Neural cell (in vitro differentiated cells): ENCODE measurements at regions not wholly inside any gene's neighbourhood (a gene's known extent, or its start where the extent isn't known, plus 50 kb on each side); places are given as distances from the start of the nearest gene placed in this dataset.

Source experiments
- H2AFZ ChIP-seq: fragments of 200-600, 300-800 bp; sonication (generic), shearing (Covaris generic); 2 replicates; pipeline ENCODE4 v1.6.0; 2014; ENCODE audit warnings: low read depth, mild to moderate bottlenecking, antibody characterized with exemption, low read length, moderate library complexity
- H3F3A ChIP-seq: fragments of 200-600 bp; shearing (Covaris generic); 2 replicates; pipeline ENCODE4 v1.6.1; 2016; ENCODE audit warnings: mild to moderate bottlenecking, moderate library complexity, mixed read lengths, antibody characterized with exemption, low read length; ENCODE audit not compliant: insufficient read depth, poor library complexity, severe bottlenecking
- H3K27ac ChIP-seq: fragments of 200-600, 300-800 bp; sonication (generic), shearing (Covaris generic); 2 replicates; pipeline ENCODE4 v1.5.1; 2014; ENCODE audit warnings: mild to moderate bottlenecking, low read length, moderate library complexity
- H3K27me3 ChIP-seq: fragments of 300-800, 200-600 bp; sonication (generic), shearing (Covaris generic); 2 replicates; pipeline ENCODE4 v1.6.0; 2014; ENCODE audit warnings: mild to moderate bottlenecking, low read depth, low read length, moderate library complexity; ENCODE audit not compliant: insufficient read depth
- H3K36me3 ChIP-seq: fragments of 300-800, 200-600 bp; sonication (generic), shearing (Covaris generic); 2 replicates; pipeline ENCODE4 v1.5.1; 2014; ENCODE audit warnings: mild to moderate bottlenecking, antibody characterized with exemption, low read length, moderate library complexity; ENCODE audit not compliant: insufficient read depth
- H3K4me2 ChIP-seq: fragments of 300-800, 200-600 bp; sonication (generic), shearing (Covaris generic); 2 replicates; pipeline ENCODE4 v1.6.0; 2014; ENCODE audit warnings: mild to moderate bottlenecking, low read length
- H3K4me3 ChIP-seq: fragments of 300-800, 200-600 bp; sonication (generic), shearing (Covaris generic); 2 replicates; pipeline ENCODE4 v1.5.1; 2014; ENCODE audit warnings: mild to moderate bottlenecking, low read length, moderate library complexity
- H3K79me2 ChIP-seq: fragments of 200-600 bp; shearing (Covaris generic); replicated peaks from 2 replicates; pipeline ENCODE4 v1.6.0; 2014; ENCODE audit warnings: mild to moderate bottlenecking, low read length, moderate library complexity; ENCODE audit not compliant: insufficient read depth
- H3K9ac ChIP-seq: fragments of 300-800, 200-600 bp; sonication (generic), shearing (Covaris generic); 2 replicates; pipeline ENCODE4 v1.6.1; 2016; ENCODE audit warnings: mild to moderate bottlenecking, low read length, mixed read lengths
- H3K9me2 ChIP-seq: fragments of 200-600 bp; shearing (Covaris generic); 2 replicates; pipeline ENCODE4 v1.6.1; 2016; ENCODE audit warnings: mild to moderate bottlenecking, low read length, mixed read lengths; ENCODE audit not compliant: insufficient read depth
- H3K9me3 ChIP-seq: fragments of 200-600, 300-800 bp; sonication (generic), shearing (Covaris generic); 2 replicates; pipeline ENCODE4 v1.6.1; 2016; ENCODE audit warnings: mild to moderate bottlenecking, mixed run types, low read length, moderate library complexity, mixed read lengths
- H4K20me1 ChIP-seq: fragments of 200-600 bp; shearing (Covaris generic); 2 replicates; pipeline ENCODE4 v1.6.1; 2016; ENCODE audit warnings: mild to moderate bottlenecking, mixed run types; ENCODE audit not compliant: insufficient read depth
- EP300 ChIP-seq: fragments of 450-650 bp; conservative IDR thresholded peaks from 2 replicates; pipeline ENCODE4 v1.6.1; 2014; ENCODE audit warnings: antibody characterized with exemption, mild to moderate bottlenecking, moderate library complexity; ENCODE audit not compliant: poor library complexity, severe bottlenecking
- EZH2 ChIP-seq: fragments of 200-600, 300-800 bp; shearing (Covaris generic), sonication (generic); IDR thresholded peaks from 2 replicates; pipeline ENCODE4 v1.6.1; 2014; ENCODE audit warnings: antibody characterized with exemption, low read length, borderline replicate concordance, mild to moderate bottlenecking; ENCODE audit not compliant: insufficient read depth, poor library complexity, severe bottlenecking
- MXI1 ChIP-seq: fragments of 450-650 bp; conservative IDR thresholded peaks from 2 replicates; pipeline ENCODE4 v1.6.1; 2014; ENCODE audit warnings: antibody characterized with exemption, mild to moderate bottlenecking; ENCODE audit not compliant: poor library complexity, severe bottlenecking
- RAD21 ChIP-seq: fragments of 450-650 bp; conservative IDR thresholded peaks from 2 replicates; pipeline ENCODE4 v1.6.1; 2014; ENCODE audit warnings: antibody characterized with exemption, mild to moderate bottlenecking, moderate library complexity
- SMC3 ChIP-seq: fragments of 450-650 bp; conservative IDR thresholded peaks from 2 replicates; pipeline ENCODE4 v1.6.1; 2014; ENCODE audit warnings: antibody characterized with exemption, mild to moderate bottlenecking, moderate library complexity; ENCODE audit not compliant: poor library complexity
- TAF1 ChIP-seq: IDR thresholded peaks from 2 replicates; pipeline ENCODE4 v1.6.1; 2012; ENCODE audit warnings: low read depth
- TF ChIP-seq, protein P1 (sequence below): IDR thresholded peaks from 2 replicates; pipeline ENCODE4 v1.6.1; 2012; ENCODE audit warnings: borderline replicate concordance

DNA sequence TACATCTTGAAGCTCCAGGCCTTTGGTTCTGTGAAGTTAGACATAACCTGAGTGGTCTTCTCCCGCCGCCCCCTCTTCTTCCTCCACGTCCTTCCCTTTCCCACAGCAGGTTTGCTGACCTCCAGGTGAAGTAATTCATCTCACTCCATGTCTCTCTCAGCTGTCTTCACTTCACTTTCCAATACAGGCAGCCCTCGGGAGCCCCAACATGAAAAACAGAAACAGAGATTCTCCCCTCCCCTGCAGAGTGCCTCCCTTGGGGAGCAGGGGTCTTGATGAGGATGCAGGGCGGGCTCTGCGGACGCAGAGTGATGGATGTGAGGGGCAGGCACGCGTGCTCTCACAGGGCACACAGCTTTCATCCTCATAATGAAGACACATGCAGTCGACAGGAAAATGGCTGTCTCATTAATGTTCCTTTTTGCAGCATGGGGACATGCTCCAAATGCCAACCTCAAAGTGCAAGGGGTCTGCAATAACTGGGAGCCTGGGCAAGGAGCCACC, 95.6 kb downstream of the GPAM start:
- no peak for TF ChIP-seq EZH2
- no peak for TF ChIP-seq RAD21
- no peaks in the 10 kb centered on the region for H3F3A ChIP-seq
- no peaks in the 10 kb centered on the region for H4K20me1 ChIP-seq
- H3K79me2 ChIP-seq, result no peaks in the 10 kb centered on the region
- H3K4me3 ChIP-seq, result peak overlapping the region; percentile 27
- H3K9me2 ChIP-seq, result no peaks in the 10 kb centered on the region
- H3K27ac ChIP-seq, result no peak overlapping the region
- no peaks in the 10 kb centered on the region for H3K9me3 ChIP-seq
- H3K9ac ChIP-seq, result no peak overlapping the region
- no peaks in the 10 kb centered on the region for H3K27me3 ChIP-seq
- no peak overlapping the region for H2AFZ ChIP-seq
- H3K4me2 ChIP-seq, result no peak overlapping the region
- no peaks in the 10 kb centered on the region for H3K36me3 ChIP-seq

DNA sequence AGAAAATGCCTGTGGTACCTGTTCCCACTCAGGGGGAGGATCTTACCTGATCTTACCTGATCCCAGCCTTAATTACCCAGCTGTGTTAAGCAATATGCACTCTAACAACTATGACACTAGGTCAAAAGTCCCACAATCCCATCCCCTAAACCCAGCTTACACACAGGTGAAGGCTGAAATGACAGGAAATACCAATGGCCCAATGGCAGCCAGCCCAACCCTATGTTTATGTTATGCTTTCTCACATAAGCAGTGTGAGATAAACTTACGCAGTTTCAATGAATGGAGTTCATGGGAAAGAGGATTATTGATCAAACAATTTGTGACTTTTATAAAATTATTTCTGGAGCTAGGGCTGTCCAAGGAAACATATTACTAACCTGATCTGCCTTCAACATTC, 91.9 kb downstream of the GPAM start:
- TF ChIP-seq RAD21 (no peak), TAF1 (no peak), EP300 (no peak), MXI1 (no peak), EZH2 (no peak), SMC3 (no peak)
- Histone ChIP-seq H2AFZ (no peak overlapping the region), H3K4me2 (no peak overlapping the region), H4K20me1 (no peaks in the 10 kb centered on the region), H3K4me3 (no peak overlapping the region), H3K27ac (no peak overlapping the region), H3F3A (no peaks in the 10 kb centered on the region), H3K27me3 (no peaks in the 10 kb centered on the region), H3K79me2 (no peaks in the 10 kb centered on the region), H3K36me3 (no peaks in the 10 kb centered on the region), H3K9me2 (no peaks in the 10 kb centered on the region), H3K9me3 (no peaks in the 10 kb centered on the region), H3K9ac (no peak overlapping the region)

GRCh38 chr10:112092519-112092918, 91.0 kb downstream of the GPAM start:
- Histone ChIP-seq H3K4me2 (no peak overlapping the region), H3F3A (no peaks in the 10 kb centered on the region), H4K20me1 (no peaks in the 10 kb centered on the region), H3K79me2 (no peaks in the 10 kb centered on the region), H3K36me3 (no peaks in the 10 kb centered on the region), H3K9me3 (no peaks in the 10 kb centered on the region), H3K27me3 (no peaks in the 10 kb centered on the region), H3K27ac (no peak overlapping the region), H3K9ac (no peak overlapping the region), H2AFZ (no peak overlapping the region), H3K9me2 (no peaks in the 10 kb centered on the region), H3K4me3 (no peak overlapping the region)
- TF ChIP-seq, protein P1, sequence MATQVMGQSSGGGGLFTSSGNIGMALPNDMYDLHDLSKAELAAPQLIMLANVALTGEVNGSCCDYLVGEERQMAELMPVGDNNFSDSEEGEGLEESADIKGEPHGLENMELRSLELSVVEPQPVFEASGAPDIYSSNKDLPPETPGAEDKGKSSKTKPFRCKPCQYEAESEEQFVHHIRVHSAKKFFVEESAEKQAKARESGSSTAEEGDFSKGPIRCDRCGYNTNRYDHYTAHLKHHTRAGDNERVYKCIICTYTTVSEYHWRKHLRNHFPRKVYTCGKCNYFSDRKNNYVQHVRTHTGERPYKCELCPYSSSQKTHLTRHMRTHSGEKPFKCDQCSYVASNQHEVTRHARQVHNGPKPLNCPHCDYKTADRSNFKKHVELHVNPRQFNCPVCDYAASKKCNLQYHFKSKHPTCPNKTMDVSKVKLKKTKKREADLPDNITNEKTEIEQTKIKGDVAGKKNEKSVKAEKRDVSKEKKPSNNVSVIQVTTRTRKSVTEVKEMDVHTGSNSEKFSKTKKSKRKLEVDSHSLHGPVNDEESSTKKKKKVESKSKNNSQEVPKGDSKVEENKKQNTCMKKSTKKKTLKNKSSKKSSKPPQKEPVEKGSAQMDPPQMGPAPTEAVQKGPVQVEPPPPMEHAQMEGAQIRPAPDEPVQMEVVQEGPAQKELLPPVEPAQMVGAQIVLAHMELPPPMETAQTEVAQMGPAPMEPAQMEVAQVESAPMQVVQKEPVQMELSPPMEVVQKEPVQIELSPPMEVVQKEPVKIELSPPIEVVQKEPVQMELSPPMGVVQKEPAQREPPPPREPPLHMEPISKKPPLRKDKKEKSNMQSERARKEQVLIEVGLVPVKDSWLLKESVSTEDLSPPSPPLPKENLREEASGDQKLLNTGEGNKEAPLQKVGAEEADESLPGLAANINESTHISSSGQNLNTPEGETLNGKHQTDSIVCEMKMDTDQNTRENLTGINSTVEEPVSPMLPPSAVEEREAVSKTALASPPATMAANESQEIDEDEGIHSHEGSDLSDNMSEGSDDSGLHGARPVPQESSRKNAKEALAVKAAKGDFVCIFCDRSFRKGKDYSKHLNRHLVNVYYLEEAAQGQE, result no peak
